ENCODE measurements at regions not wholly inside any gene's neighbourhood (a gene's known extent, or its start where the extent isn't known, plus 50 kb on each side); places are given as distances from the start of the nearest gene placed in this dataset.

DNA sequence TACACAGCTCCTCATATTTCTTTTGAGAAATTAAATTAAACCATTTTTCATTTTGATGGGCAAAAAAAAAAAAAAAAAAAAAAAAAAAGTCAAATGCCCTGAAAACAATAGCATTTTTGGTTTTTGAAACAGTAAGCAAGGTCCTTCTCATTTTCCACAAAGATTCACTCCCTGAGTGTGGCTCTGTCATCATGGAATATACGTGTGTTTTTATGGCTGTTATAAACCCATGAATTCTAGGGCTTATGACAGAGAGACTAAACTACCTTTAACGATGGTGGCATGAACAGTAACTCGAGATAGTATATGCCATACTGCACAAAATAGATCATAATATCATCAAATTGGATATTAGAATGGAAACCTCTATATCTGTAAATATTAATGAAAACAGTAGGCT is 179.2 kb upstream of the ZNF521 start:
- TF ChIP-seq, protein P1, sequence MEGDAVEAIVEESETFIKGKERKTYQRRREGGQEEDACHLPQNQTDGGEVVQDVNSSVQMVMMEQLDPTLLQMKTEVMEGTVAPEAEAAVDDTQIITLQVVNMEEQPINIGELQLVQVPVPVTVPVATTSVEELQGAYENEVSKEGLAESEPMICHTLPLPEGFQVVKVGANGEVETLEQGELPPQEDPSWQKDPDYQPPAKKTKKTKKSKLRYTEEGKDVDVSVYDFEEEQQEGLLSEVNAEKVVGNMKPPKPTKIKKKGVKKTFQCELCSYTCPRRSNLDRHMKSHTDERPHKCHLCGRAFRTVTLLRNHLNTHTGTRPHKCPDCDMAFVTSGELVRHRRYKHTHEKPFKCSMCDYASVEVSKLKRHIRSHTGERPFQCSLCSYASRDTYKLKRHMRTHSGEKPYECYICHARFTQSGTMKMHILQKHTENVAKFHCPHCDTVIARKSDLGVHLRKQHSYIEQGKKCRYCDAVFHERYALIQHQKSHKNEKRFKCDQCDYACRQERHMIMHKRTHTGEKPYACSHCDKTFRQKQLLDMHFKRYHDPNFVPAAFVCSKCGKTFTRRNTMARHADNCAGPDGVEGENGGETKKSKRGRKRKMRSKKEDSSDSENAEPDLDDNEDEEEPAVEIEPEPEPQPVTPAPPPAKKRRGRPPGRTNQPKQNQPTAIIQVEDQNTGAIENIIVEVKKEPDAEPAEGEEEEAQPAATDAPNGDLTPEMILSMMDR (conservative IDR thresholded peaks at IDR 0.05; ENCODE audit: low read depth, low read length) = no peak
- TF ChIP-seq POLR2A (IDR thresholded peaks at IDR 0.05; ENCODE audit: low read depth, low read length) = no peak
- no peak for TF ChIP-seq RAD21 (IDR thresholded peaks at IDR 0.05; ENCODE audit: low read length)
- TF ChIP-seq, protein P2, sequence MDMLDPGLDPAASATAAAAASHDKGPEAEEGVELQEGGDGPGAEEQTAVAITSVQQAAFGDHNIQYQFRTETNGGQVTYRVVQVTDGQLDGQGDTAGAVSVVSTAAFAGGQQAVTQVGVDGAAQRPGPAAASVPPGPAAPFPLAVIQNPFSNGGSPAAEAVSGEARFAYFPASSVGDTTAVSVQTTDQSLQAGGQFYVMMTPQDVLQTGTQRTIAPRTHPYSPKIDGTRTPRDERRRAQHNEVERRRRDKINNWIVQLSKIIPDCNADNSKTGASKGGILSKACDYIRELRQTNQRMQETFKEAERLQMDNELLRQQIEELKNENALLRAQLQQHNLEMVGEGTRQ (IDR thresholded peaks at IDR 0.05; ENCODE audit: low read depth, low read length) = no peak
- TF ChIP-seq CEBPB (IDR thresholded peaks at IDR 0.05; ENCODE audit: low read depth, low read length) = no peak
- TF ChIP-seq MAFK (IDR thresholded peaks at IDR 0.05; ENCODE audit: low read depth, low read length) = no peak

Measured in IMR-90 (cell line).